WTC11 (cell line): ENCODE measurements at regions not wholly inside any gene's neighbourhood (a gene's known extent, or its start where the extent isn't known, plus 50 kb on each side); places are given as distances from the start of the nearest gene placed in this dataset.
A peak's percentile ranks its signal among the peaks of the same experiment; 100 is the strongest.
"Not testable (repeated sequence)": the region's sequence is repeated elsewhere in the genome, so short reads cannot be mapped to it uniquely, and the experiment has no call there.

Source experiments
- ATAC-seq: fragments of 200-7000 bp; cut with Tn5 transposase; 2 replicates; pipeline ENCODE4 v1.10.0; 2021; ENCODE audit warnings: mild to moderate bottlenecking, moderate library complexity
- CTCF ChIA-PET: fragments of 300-600 bp; sonication (Branson Sonifier 250); formaldehyde crosslinking; loops from one replicate; lab custom pipeline; 2021; ENCODE audit warnings: antibody characterized with exemption; lab: Charles Lee
- POLR2A ChIA-PET: fragments of 350-600 bp; sonication (Branson Sonifier 250); formaldehyde crosslinking; loops from one replicate; lab custom pipeline; 2021; ENCODE audit warnings: antibody characterized with exemption; lab: Charles Lee
- DNase-seq: peaks from one replicate; pipeline ENCODE4 v3.0.0; 2021; ENCODE audit warnings: low spot score
- H3K27ac Mint-ChIP-seq: 2 replicates; pipeline ENCODE4 v1.8.0; 2021; ENCODE audit warnings: mixed read lengths
- H3K27me3 Mint-ChIP-seq: 2 replicates; pipeline ENCODE4 v1.8.0; 2021; ENCODE audit warnings: low read depth, mild to moderate bottlenecking, moderate library complexity, mixed read lengths
- H3K36me3 Mint-ChIP-seq: 2 replicates; pipeline ENCODE4 v1.8.0; 2021; ENCODE audit warnings: mixed read lengths
- H3K4me1 Mint-ChIP-seq: 2 replicates; pipeline ENCODE4 v1.8.0; 2022; ENCODE audit warnings: mixed read lengths
- H3K4me3 Mint-ChIP-seq: 2 replicates; pipeline ENCODE4 v1.8.0; 2021; ENCODE audit warnings: mild to moderate bottlenecking, moderate library complexity, mixed read lengths
- H3K9me3 Mint-ChIP-seq: 2 replicates; pipeline ENCODE4 v1.8.0; 2021; ENCODE audit warnings: mixed read lengths
- TP53 ChIP-seq: sonication (generic); formaldehyde crosslinking; IDR thresholded peaks from 2 replicates; pipeline ENCODE4 v1.8.1; 2023; ENCODE audit warnings: mild to moderate bottlenecking, missing genetic modification reagents

- TF ChIP-seq TP53 (CRISPR knock-in tag), result no peak
These were observed 50.5 kb upstream of the PGBD5 start (continued) for GRCh38 chr1:230476622-230477003.

- POLR2A ChIA-PET, H3K4me1 Mint-ChIP-seq, H3K4me3 Mint-ChIP-seq, H3K36me3 Mint-ChIP-seq, H3K27me3 Mint-ChIP-seq, H3K27ac Mint-ChIP-seq: not testable (repeated sequence)
- ATAC-seq (peak; percentile 52), DNase-seq (peak; percentile 33)
- H3K9me3 Mint-ChIP-seq, result peaks cover 13% of the 10 kb centered on the region
- CTCF ChIA-PET, result interaction anchor here (0.6 to 1.4 kb wide), 6 partner anchors 11 to 166 kb away, joined by 3 to 5 read pairs (median 4); partner anchors contain the start of gene COG2
These were observed 49.9 kb upstream of the PGBD5 start for GRCh38 chr1:230475856-230476621.
